ENCODE measurements at regions not wholly inside any gene's neighbourhood (a gene's known extent, or its start where the extent isn't known, plus 50 kb on each side); places are given as distances from the start of the nearest gene placed in this dataset.

DNA sequence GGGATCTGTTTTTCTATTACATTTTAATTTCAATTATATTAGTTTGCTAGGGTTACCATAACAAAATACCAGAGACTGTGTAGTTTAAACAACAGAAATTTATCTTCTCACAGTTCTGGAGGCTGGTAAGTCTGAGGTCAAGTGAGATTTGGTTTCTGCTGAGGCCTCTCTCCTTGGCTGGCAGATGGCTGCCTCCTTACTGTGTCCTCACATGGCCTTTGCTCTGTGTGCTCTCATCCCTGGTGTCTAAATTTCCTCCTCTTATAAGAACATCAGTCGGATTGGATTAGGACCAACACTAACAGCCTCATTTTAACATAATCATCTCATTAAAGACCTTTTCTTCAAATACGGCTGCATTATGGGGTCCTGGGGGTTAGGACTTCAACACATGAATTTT is 195.2 kb upstream of the CHODL start:
- DNase-seq (no peak), ATAC-seq (no peak)
- no peaks in the 10 kb centered on the region for H3K27me3 ChIP-seq
- no peak overlapping the region for H3K27ac ChIP-seq
- H3K4me1 ChIP-seq, result no peaks in the 10 kb centered on the region
- H3K4me3 ChIP-seq, result no peak overlapping the region
- 66 to 84% methylated on average over 2 of the region's 2 CpGs for WGBS, 2 donors
- TF ChIP-seq, protein P1, sequence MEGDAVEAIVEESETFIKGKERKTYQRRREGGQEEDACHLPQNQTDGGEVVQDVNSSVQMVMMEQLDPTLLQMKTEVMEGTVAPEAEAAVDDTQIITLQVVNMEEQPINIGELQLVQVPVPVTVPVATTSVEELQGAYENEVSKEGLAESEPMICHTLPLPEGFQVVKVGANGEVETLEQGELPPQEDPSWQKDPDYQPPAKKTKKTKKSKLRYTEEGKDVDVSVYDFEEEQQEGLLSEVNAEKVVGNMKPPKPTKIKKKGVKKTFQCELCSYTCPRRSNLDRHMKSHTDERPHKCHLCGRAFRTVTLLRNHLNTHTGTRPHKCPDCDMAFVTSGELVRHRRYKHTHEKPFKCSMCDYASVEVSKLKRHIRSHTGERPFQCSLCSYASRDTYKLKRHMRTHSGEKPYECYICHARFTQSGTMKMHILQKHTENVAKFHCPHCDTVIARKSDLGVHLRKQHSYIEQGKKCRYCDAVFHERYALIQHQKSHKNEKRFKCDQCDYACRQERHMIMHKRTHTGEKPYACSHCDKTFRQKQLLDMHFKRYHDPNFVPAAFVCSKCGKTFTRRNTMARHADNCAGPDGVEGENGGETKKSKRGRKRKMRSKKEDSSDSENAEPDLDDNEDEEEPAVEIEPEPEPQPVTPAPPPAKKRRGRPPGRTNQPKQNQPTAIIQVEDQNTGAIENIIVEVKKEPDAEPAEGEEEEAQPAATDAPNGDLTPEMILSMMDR (IDR thresholded peaks at IDR 0.05), result no peak
- H3K36me3 ChIP-seq, result no peaks in the 10 kb centered on the region
- intact Hi-C loops (cut with DNase I), result loop anchor here in 1 of 10 donors (10.0 kb wide), 2 partner anchors 125 to 215 kb away; no protein-coding TSS in a partner anchor
- H3K9me3 ChIP-seq, result no peaks in the 10 kb centered on the region

DNA sequence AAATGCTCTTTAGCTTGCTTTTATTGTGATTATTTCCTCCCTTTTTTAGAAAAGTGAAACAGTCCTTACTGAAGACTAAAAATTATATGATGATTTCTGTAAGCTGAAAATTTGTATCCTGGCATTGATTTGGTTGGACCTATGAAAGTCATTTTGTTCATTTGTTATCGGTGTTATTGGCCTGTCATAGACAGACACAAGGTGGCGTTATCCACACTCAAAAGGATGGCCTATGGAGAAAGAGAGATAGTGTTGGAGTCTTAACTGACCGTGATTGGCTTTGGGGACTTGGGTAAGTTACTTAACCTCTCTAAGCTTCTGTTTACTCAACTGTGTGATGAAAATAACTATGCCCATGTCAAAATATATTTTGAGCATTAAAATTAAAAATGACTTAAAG is 203.6 kb upstream of the CHODL start:
- no peaks in the 10 kb centered on the region for H3K4me1 ChIP-seq
- peak in 2 of 8 donors; percentile 47 to 79 for ATAC-seq
- no peaks in the 10 kb centered on the region for H3K36me3 ChIP-seq
- H3K27me3 ChIP-seq, result no peaks in the 10 kb centered on the region
- 10 to 23% methylated on average over 3 of the region's 3 CpGs for WGBS, 2 donors
- H3K27ac ChIP-seq, result no peak overlapping the region
- no peak overlapping the region for H3K4me3 ChIP-seq
- H3K9me3 ChIP-seq, result no peaks in the 10 kb centered on the region
- TF ChIP-seq, protein P1 (IDR thresholded peaks at IDR 0.05), result peak in 8 of 9 donors; percentile 21 to 64 (median 47)
- intact Hi-C loops (cut with DNase I), result loop anchor here in 1 of 10 donors (5.0 to 10.0 kb wide), 3 partner anchors 116 to 224 kb away; no protein-coding TSS in a partner anchor
- DNase-seq, result no peak

DNA sequence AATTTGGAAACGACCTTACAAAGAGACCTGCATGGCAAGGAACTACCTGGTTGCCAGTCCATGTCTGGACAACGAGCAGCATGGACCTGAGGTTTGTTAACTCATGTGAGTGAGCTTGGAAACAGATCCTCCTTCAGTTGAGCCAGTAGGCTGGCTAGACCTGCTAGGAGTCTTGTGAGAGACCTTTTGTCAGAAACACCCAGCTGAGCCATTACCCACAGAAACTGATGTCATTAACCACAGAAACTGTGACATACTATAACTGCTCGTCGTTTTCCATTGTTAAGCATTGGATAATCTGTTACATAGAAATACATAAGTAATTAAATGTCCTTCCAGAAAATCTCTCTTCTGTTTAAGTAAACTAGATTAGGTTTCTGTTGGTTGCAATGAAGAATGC is 211.1 kb upstream of the C21orf91 start:
- Histone ChIP-seq H3K4me1 (no peaks in the 10 kb centered on the region), H3K27ac (no peak overlapping the region), H3K27me3 (no peaks in the 10 kb centered on the region), H3K4me3 (no peak overlapping the region), H3K36me3 (no peaks in the 10 kb centered on the region), H3K9me3 (peaks cover 0 to 9% (median 0%) of the 10 kb centered on the region in 11 donors)
- TF ChIP-seq, protein P1 (IDR thresholded peaks at IDR 0.05), result no peak
- intact Hi-C loops (cut with DNase I), result no loop called here
- 78 to 88% methylated on average over 4 of the region's 4 CpGs for WGBS, 2 donors
- no peak for ATAC-seq
- no peak for DNase-seq

DNA sequence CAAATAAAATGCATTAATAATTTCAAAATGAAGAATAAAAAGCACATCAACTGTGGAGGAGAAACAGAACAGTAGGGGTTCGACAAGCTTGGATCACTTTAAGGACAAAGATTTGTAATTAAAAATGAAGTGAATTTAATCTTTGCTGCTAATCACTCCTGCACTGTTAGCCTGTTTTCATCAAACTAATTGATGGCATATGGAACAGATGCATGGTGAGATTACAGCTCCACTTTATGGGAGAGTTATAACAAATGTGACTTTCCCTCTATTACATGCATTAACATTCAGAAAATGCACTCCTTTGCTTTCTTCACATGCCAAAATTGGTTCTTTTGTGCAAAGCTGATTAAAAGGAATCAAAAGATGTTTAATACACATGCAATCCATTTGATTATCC is 207.2 kb upstream of the C21orf91 start:
- ATAC-seq, result no peak
- no peak overlapping the region for H3K4me3 ChIP-seq
- H3K9me3 ChIP-seq, result no peaks in the 10 kb centered on the region
- no peak for DNase-seq
- TF ChIP-seq, protein P1 (IDR thresholded peaks at IDR 0.05), result no peak
- intact Hi-C loops (cut with DNase I), result no loop called here
- no peaks in the 10 kb centered on the region for H3K4me1 ChIP-seq
- H3K27ac ChIP-seq, result no peak overlapping the region
- no peaks in the 10 kb centered on the region for H3K27me3 ChIP-seq
- WGBS, 2 donors, result 0% methylated on average over 1 of the region's 1 CpG
- H3K36me3 ChIP-seq, result no peaks in the 10 kb centered on the region
